ENCODE measurements at regions not wholly inside any gene's neighbourhood (a gene's known extent, or its start where the extent isn't known, plus 50 kb on each side); places are given as distances from the start of the nearest gene placed in this dataset.

DNA sequence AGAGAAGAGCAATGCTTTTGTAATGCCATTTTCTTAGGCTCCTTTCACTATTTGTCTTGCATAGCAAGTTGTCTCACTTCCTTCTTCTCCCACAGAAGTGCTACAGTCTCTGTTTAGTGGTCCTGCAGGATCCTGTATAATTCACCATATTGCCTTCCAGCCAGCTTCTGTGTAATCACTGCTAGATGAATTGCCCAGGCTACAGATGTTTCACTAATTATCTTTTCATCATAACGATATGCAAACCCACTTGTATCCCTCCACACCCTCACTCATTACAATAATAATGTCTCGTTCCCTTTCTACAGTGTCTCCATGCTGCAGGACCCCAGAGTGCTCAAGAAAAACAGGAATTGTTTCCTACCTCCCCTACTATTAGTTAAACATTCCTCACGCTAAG lies 402.9 kb downstream of the TBL1XR1 start:
- TF ChIP-seq CREB1 (IDR thresholded peaks at IDR 0.05) (no peak), CREB1 (CRISPR knock-in tag; IDR thresholded peaks at IDR 0.05) (no peak), POLR2A (IDR thresholded peaks at IDR 0.05; ENCODE audit: insufficient read depth in 1 of 2, low read depth in 2 of 2, low read length in 2 of 2) (no peak), FOXJ3 (CRISPR knock-in tag; IDR thresholded peaks at IDR 0.05; ENCODE audit: borderline replicate concordance) (no peak), ZEB1 (IDR thresholded peaks at IDR 0.05; ENCODE audit: insufficient replicate concordance, low read depth) (no peak)
- TF ChIP-seq, protein P1, sequence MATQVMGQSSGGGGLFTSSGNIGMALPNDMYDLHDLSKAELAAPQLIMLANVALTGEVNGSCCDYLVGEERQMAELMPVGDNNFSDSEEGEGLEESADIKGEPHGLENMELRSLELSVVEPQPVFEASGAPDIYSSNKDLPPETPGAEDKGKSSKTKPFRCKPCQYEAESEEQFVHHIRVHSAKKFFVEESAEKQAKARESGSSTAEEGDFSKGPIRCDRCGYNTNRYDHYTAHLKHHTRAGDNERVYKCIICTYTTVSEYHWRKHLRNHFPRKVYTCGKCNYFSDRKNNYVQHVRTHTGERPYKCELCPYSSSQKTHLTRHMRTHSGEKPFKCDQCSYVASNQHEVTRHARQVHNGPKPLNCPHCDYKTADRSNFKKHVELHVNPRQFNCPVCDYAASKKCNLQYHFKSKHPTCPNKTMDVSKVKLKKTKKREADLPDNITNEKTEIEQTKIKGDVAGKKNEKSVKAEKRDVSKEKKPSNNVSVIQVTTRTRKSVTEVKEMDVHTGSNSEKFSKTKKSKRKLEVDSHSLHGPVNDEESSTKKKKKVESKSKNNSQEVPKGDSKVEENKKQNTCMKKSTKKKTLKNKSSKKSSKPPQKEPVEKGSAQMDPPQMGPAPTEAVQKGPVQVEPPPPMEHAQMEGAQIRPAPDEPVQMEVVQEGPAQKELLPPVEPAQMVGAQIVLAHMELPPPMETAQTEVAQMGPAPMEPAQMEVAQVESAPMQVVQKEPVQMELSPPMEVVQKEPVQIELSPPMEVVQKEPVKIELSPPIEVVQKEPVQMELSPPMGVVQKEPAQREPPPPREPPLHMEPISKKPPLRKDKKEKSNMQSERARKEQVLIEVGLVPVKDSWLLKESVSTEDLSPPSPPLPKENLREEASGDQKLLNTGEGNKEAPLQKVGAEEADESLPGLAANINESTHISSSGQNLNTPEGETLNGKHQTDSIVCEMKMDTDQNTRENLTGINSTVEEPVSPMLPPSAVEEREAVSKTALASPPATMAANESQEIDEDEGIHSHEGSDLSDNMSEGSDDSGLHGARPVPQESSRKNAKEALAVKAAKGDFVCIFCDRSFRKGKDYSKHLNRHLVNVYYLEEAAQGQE (IDR thresholded peaks at IDR 0.05; ENCODE audit: borderline replicate concordance in 1 of 2, low read depth in 1 of 2, low read length in 2 of 2) = no peak
- TF ChIP-seq, protein P2, sequence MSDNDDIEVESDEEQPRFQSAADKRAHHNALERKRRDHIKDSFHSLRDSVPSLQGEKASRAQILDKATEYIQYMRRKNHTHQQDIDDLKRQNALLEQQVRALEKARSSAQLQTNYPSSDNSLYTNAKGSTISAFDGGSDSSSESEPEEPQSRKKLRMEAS (IDR thresholded peaks at IDR 0.05) = no peak
- TF ChIP-seq, protein P3, sequence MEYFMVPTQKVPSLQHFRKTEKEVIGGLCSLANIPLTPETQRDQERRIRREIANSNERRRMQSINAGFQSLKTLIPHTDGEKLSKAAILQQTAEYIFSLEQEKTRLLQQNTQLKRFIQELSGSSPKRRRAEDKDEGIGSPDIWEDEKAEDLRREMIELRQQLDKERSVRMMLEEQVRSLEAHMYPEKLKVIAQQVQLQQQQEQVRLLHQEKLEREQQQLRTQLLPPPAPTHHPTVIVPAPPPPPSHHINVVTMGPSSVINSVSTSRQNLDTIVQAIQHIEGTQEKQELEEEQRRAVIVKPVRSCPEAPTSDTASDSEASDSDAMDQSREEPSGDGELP (IDR thresholded peaks at IDR 0.05; ENCODE audit: borderline replicate concordance, low read depth) = no peak
- TF ChIP-seq, protein P4, sequence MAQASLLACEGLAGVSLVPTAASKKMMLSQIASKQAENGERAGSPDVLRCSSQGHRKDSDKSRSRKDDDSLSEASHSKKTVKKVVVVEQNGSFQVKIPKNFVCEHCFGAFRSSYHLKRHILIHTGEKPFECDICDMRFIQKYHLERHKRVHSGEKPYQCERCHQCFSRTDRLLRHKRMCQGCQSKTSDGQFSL (CRISPR knock-in tag; IDR thresholded peaks at IDR 0.05) = no peak
